Glutamatergic neuron (in vitro differentiated cells): ENCODE measurements at regions not wholly inside any gene's neighbourhood (a gene's known extent, or its start where the extent isn't known, plus 50 kb on each side); places are given as distances from the start of the nearest gene placed in this dataset.
"Not testable (repeated sequence)": the region's sequence is repeated elsewhere in the genome, so short reads cannot be mapped to it uniquely, and the experiment has no call there.

Source experiments
- DNase-seq: peaks from one replicate; pipeline ENCODE4 v3.0.0; 2022
- H3K27ac Mint-ChIP-seq: one replicate; pipeline ENCODE4 v1.8.0; 2020; ENCODE audit warnings: mild to moderate bottlenecking, mixed read lengths, inconsistent platforms; ENCODE audit not compliant: unreplicated experiment
- H3K27me3 Mint-ChIP-seq: one replicate; pipeline ENCODE4 v1.8.0; 2020; ENCODE audit warnings: mild to moderate bottlenecking, moderate library complexity, mixed read lengths, inconsistent platforms; ENCODE audit not compliant: unreplicated experiment
- H3K36me3 Mint-ChIP-seq: one replicate; pipeline ENCODE4 v1.8.0; 2020; ENCODE audit warnings: mild to moderate bottlenecking, mixed read lengths, inconsistent platforms; ENCODE audit not compliant: unreplicated experiment
- H3K4me1 Mint-ChIP-seq: one replicate; pipeline ENCODE4 v1.8.0; 2020; ENCODE audit warnings: mild to moderate bottlenecking, low read depth, mixed read lengths, inconsistent platforms; ENCODE audit not compliant: unreplicated experiment
- H3K4me3 Mint-ChIP-seq: one replicate; pipeline ENCODE4 v1.8.0; 2020; ENCODE audit warnings: mild to moderate bottlenecking, mixed read lengths, inconsistent platforms; ENCODE audit not compliant: unreplicated experiment
- H3K9me3 Mint-ChIP-seq: one replicate; pipeline ENCODE4 v1.8.0; 2020; ENCODE audit warnings: mild to moderate bottlenecking, moderate library complexity, mixed read lengths, inconsistent platforms; ENCODE audit not compliant: unreplicated experiment
- CTCF ChIP-seq: fragments of 200-600 bp; sonication (generic); IDR thresholded peaks from one replicate; pipeline ENCODE4 v1.5.0; 2021; ENCODE audit not compliant: partially characterized antibody, unreplicated experiment

- peaks cover 32% of the 10 kb centered on the region for H3K4me1 Mint-ChIP-seq
- no peak overlapping the region for H3K4me3 Mint-ChIP-seq
- no peak for DNase-seq
- no peak for TF ChIP-seq CTCF
- peaks cover 23% of the 10 kb centered on the region for H3K36me3 Mint-ChIP-seq
- H3K27ac Mint-ChIP-seq = no peak overlapping the region
- peaks cover 2% of the 10 kb centered on the region for H3K27me3 Mint-ChIP-seq
- H3K9me3 Mint-ChIP-seq = peaks cover 3% of the 10 kb centered on the region
These were observed 80.4 kb downstream of the RIN2 start for GRCh38 chr20:19838468-19838867.

GRCh38 chr20:19839053-19839452 lies 81.0 kb downstream of the RIN2 start:
- Mint-ChIP-seq H3K27ac (no peak overlapping the region), H3K36me3 (peaks cover 27% of the 10 kb centered on the region), H3K4me1 (peaks cover 30% of the 10 kb centered on the region), H3K4me3 (no peak overlapping the region), H3K9me3 (peaks cover 3% of the 10 kb centered on the region), H3K27me3 (peaks cover 2% of the 10 kb centered on the region)
- DNase-seq = no peak
- TF ChIP-seq CTCF = no peak

- DNase-seq = no peak
- Mint-ChIP-seq H3K27me3 (peaks cover 6% of the 10 kb centered on the region), H3K36me3 (peaks cover 34% of the 10 kb centered on the region), H3K27ac (no peak overlapping the region), H3K4me1 (peaks cover 23% of the 10 kb centered on the region), H3K9me3 (peaks cover 4% of the 10 kb centered on the region), H3K4me3 (no peak overlapping the region)
- no peak for TF ChIP-seq CTCF
These were observed 82.2 kb downstream of the RIN2 start for GRCh38 chr20:19840111-19840710.

GRCh38 chr20:19841740-19842139 lies 83.7 kb downstream of the RIN2 start:
- Mint-ChIP-seq H3K27ac (no peak overlapping the region), H3K36me3 (peaks cover 34% of the 10 kb centered on the region), H3K4me3 (no peak overlapping the region), H3K4me1 (peaks cover 14% of the 10 kb centered on the region), H3K9me3 (peaks cover 6% of the 10 kb centered on the region), H3K27me3 (peaks cover 7% of the 10 kb centered on the region)
- DNase-seq = no peak
- TF ChIP-seq CTCF = no peak

GRCh38 chr20:19844850-19845249 lies 86.8 kb downstream of the RIN2 start:
- H3K27me3 Mint-ChIP-seq, DNase-seq, H3K9me3 Mint-ChIP-seq, H3K4me3 Mint-ChIP-seq, H3K27ac Mint-ChIP-seq: not testable (repeated sequence)
- Mint-ChIP-seq H3K36me3 (peaks cover 34% of the 10 kb centered on the region), H3K4me1 (peaks cover 18% of the 10 kb centered on the region)

GRCh38 chr20:19847383-19847782 lies 89.3 kb downstream of the RIN2 start:
- Mint-ChIP-seq H3K27me3 (peaks cover 12% of the 10 kb centered on the region), H3K4me1 (peaks cover 40% of the 10 kb centered on the region), H3K36me3 (peaks cover 22% of the 10 kb centered on the region), H3K9me3 (peaks cover 19% of the 10 kb centered on the region), H3K4me3 (no peak overlapping the region), H3K27ac (no peak overlapping the region)
- DNase-seq = no peak
- TF ChIP-seq CTCF = no peak
